HEK293 (cell line): ENCODE measurements at regions not wholly inside any gene's neighbourhood (a gene's known extent, or its start where the extent isn't known, plus 50 kb on each side); places are given as distances from the start of the nearest gene placed in this dataset.

Experiments used
- CTCF ChIP-seq: fragments of 450-650 bp; formaldehyde crosslinking; IDR thresholded peaks from 2 replicates; pipeline ENCODE4 v1.5.1; 2016; ENCODE audit warnings: missing biosample characterization, missing genetic modification characterization
- GLIS2 ChIP-seq: fragments of 450-650 bp; formaldehyde crosslinking; IDR thresholded peaks from 2 replicates; pipeline ENCODE4 v1.5.1; 2016; ENCODE audit warnings: missing biosample characterization, missing genetic modification characterization
- PATZ1 ChIP-seq: fragments of 450-650 bp; formaldehyde crosslinking; IDR thresholded peaks from 2 replicates; pipeline ENCODE4 v1.5.1; 2016; ENCODE audit warnings: missing biosample characterization, missing genetic modification characterization
- PRDM2 ChIP-seq: fragments of 450-650 bp; formaldehyde crosslinking; IDR thresholded peaks from 2 replicates; pipeline ENCODE4 v1.5.1; 2016; ENCODE audit warnings: missing biosample characterization, missing genetic modification characterization, borderline replicate concordance
- SALL2 ChIP-seq: fragments of 450-650 bp; formaldehyde crosslinking; IDR thresholded peaks from 2 replicates; pipeline ENCODE4 v1.5.0; 2017; ENCODE audit warnings: missing biosample characterization, mild to moderate bottlenecking, missing genetic modification characterization, borderline replicate concordance
- ZBTB1 ChIP-seq: fragments of 450-650 bp; formaldehyde crosslinking; IDR thresholded peaks from 2 replicates; pipeline ENCODE4 v1.5.1; 2016; ENCODE audit warnings: missing biosample characterization, missing genetic modification characterization
- ZBTB11 ChIP-seq: fragments of 450-650 bp; formaldehyde crosslinking; conservative IDR thresholded peaks from 2 replicates; pipeline ENCODE4 v1.5.1; 2016; ENCODE audit warnings: low read depth, missing biosample characterization, missing genetic modification characterization
- ZNF10 ChIP-seq: fragments of 450-650 bp; formaldehyde crosslinking; IDR thresholded peaks from 2 replicates; pipeline ENCODE4 v1.5.1; 2017; ENCODE audit warnings: missing biosample characterization, missing genetic modification characterization
- ZNF169 ChIP-seq: fragments of 450-650 bp; formaldehyde crosslinking; IDR thresholded peaks from 2 replicates; pipeline ENCODE4 v1.5.1; 2016; ENCODE audit warnings: missing biosample characterization, missing genetic modification characterization
- ZNF223 ChIP-seq: fragments of 450-650 bp; formaldehyde crosslinking; IDR thresholded peaks from 2 replicates; pipeline ENCODE4 v1.5.1; 2016; ENCODE audit warnings: missing biosample characterization, missing genetic modification characterization
- ZNF274 ChIP-seq, 2 experiments: fragments of 200-500 bp in 1 of 2; fragments of 450-650 bp in 1 of 2; sonication (Bioruptor generic) in 1 of 2; formaldehyde crosslinking in 1 of 2; IDR thresholded peaks; 2 replicates each; pipeline versions ENCODE4 v1.5.1 to v1.6.1; 2014 to 2016; ENCODE audit warnings: borderline replicate concordance in 1 of 2, inconsistent platforms in 1 of 2, low read length in 1 of 2, missing biosample characterization in 1 of 2, missing genetic modification characterization in 1 of 2
- ZNF423 ChIP-seq: fragments of 450-650 bp; formaldehyde crosslinking; IDR thresholded peaks from 2 replicates; pipeline ENCODE4 v1.5.1; 2016; ENCODE audit warnings: missing biosample characterization, missing genetic modification characterization
- ZNF501 ChIP-seq: fragments of 450-650 bp; formaldehyde crosslinking; IDR thresholded peaks from 2 replicates; pipeline ENCODE4 v1.5.1; 2016; ENCODE audit warnings: missing biosample characterization, missing genetic modification characterization
- ZNF560 ChIP-seq: fragments of 450-650 bp; formaldehyde crosslinking; IDR thresholded peaks from 2 replicates; pipeline ENCODE4 v1.5.1; 2017; ENCODE audit warnings: missing biosample characterization, missing genetic modification characterization, borderline replicate concordance
- ZNF561 ChIP-seq: fragments of 450-650 bp; IDR thresholded peaks from 2 replicates; pipeline ENCODE4 v1.5.1; 2018; ENCODE audit warnings: missing biosample characterization, missing genetic modification characterization, borderline replicate concordance
- ZNF629 ChIP-seq: fragments of 450-650 bp; formaldehyde crosslinking; IDR thresholded peaks from 2 replicates; pipeline ENCODE4 v1.5.1; 2017; ENCODE audit warnings: missing biosample characterization, missing genetic modification characterization
- ZXDB ChIP-seq: fragments of 450-650 bp; formaldehyde crosslinking; IDR thresholded peaks from 2 replicates; pipeline ENCODE4 v1.5.1; 2016; ENCODE audit warnings: missing biosample characterization, missing genetic modification characterization
- TF ChIP-seq, protein P1 (sequence below): fragments of 450-650 bp; formaldehyde crosslinking; IDR thresholded peaks from 2 replicates; pipeline ENCODE4 v1.5.1; 2017; ENCODE audit warnings: missing biosample characterization, missing genetic modification characterization
- TF ChIP-seq, protein P2 (sequence below): fragments of 450-650 bp; formaldehyde crosslinking; conservative IDR thresholded peaks from 2 replicates; pipeline ENCODE4 v1.5.1; 2016; ENCODE audit warnings: low read depth, missing biosample characterization, missing genetic modification characterization

GRCh38 chr11:116232364-116232828, 540.4 kb downstream of the BUD13 start (continued):
- 0 out of 2 replicates have a peak, but pooled peaks have one; percentile 50 for TF ChIP-seq PATZ1
- TF ChIP-seq CTCF (tag by site-specific recombination) = no peak
- TF ChIP-seq ZNF10 (tag by site-specific recombination) = no peak
- no peak for TF ChIP-seq ZXDB (tag by site-specific recombination)
- TF ChIP-seq ZNF501 (tag by site-specific recombination) = no peak
- TF ChIP-seq, protein P1, sequence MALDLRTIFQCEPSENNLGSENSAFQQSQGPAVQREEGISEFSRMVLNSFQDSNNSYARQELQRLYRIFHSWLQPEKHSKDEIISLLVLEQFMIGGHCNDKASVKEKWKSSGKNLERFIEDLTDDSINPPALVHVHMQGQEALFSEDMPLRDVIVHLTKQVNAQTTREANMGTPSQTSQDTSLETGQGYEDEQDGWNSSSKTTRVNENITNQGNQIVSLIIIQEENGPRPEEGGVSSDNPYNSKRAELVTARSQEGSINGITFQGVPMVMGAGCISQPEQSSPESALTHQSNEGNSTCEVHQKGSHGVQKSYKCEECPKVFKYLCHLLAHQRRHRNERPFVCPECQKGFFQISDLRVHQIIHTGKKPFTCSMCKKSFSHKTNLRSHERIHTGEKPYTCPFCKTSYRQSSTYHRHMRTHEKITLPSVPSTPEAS = no peak
- no peak for TF ChIP-seq ZNF560 (tag by site-specific recombination)
- TF ChIP-seq ZNF629 (tag by site-specific recombination) = peak; percentile 92
- no peak for TF ChIP-seq SALL2
- 0 out of 2 replicates have a peak, but pooled peaks have one; percentile 23 for TF ChIP-seq ZBTB1 (tag by site-specific recombination)
- no peak for TF ChIP-seq GLIS2 (tag by site-specific recombination)
- no peak for TF ChIP-seq ZBTB11 (tag by site-specific recombination)
- TF ChIP-seq ZNF169 (tag by site-specific recombination) = no peak
- TF ChIP-seq ZNF274 (IDR thresholded peaks at IDR 0.05; ENCODE audit: low read length) = no peak
- TF ChIP-seq ZNF274 (tag by site-specific recombination; IDR thresholded peaks at IDR 0.05; ENCODE audit: borderline replicate concordance) = no peak
- TF ChIP-seq ZNF561 (tag by site-specific recombination) = peak; percentile 50; the same call in 1 of the 2 replicates
- TF ChIP-seq ZNF223 (tag by site-specific recombination) = no peak
- no peak for TF ChIP-seq ZNF423
- no peak for TF ChIP-seq PRDM2 (tag by site-specific recombination)
- TF ChIP-seq, protein P2, sequence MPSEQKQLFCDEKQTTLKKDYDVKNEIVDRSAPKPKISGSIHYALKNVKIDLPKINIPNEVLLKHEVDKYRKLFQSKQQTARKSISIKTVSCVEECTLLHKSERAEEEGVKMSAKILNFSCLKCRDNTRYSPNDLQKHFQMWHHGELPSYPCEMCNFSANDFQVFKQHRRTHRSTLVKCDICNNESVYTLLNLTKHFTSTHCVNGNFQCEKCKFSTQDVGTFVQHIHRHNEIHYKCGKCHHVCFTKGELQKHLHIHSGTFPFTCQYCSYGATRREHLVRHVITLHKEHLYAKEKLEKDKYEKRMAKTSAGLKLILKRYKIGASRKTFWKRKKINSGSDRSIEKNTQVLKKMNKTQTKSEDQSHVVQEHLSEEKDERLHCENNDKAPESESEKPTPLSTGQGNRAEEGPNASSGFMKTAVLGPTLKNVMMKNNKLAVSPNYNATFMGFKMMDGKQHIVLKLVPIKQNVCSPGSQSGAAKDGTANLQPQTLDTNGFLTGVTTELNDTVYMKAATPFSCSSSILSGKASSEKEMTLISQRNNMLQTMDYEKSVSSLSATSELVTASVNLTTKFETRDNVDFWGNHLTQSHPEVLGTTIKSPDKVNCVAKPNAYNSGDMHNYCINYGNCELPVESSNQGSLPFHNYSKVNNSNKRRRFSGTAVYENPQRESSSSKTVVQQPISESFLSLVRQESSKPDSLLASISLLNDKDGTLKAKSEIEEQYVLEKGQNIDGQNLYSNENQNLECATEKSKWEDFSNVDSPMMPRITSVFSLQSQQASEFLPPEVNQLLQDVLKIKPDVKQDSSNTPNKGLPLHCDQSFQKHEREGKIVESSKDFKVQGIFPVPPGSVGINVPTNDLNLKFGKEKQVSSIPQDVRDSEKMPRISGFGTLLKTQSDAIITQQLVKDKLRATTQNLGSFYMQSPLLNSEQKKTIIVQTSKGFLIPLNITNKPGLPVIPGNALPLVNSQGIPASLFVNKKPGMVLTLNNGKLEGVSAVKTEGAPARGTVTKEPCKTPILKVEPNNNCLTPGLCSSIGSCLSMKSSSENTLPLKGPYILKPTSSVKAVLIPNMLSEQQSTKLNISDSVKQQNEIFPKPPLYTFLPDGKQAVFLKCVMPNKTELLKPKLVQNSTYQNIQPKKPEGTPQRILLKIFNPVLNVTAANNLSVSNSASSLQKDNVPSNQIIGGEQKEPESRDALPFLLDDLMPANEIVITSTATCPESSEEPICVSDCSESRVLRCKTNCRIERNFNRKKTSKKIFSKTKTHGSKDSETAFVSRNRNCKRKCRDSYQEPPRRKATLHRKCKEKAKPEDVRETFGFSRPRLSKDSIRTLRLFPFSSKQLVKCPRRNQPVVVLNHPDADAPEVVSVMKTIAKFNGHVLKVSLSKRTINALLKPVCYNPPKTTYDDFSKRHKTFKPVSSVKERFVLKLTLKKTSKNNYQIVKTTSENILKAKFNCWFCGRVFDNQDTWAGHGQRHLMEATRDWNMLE (tag by site-specific recombination) = no peak; the same call in 1 of the 2 replicates
